ENCODE measurements at regions not wholly inside any gene's neighbourhood (a gene's known extent, or its start where the extent isn't known, plus 50 kb on each side); places are given as distances from the start of the nearest gene placed in this dataset.

- no peaks in the 10 kb centered on the region for H3K27me3 Mint-ChIP-seq
- ATAC-seq (replicated peaks) (no peak), DNase-seq (no peak)
- no peaks in the 10 kb centered on the region for H3K4me1 Mint-ChIP-seq
- H3K9me3 Mint-ChIP-seq = peaks cover 28 to 37% of the 10 kb centered on the region in 2 donors
- H3K4me3 Mint-ChIP-seq = no peak overlapping the region
- no peak overlapping the region for H3K27ac Mint-ChIP-seq
- H3K36me3 Mint-ChIP-seq = peaks cover 0 to 1% of the 10 kb centered on the region in 2 donors
Measured at GRCh38 chr5:28012538-28012937, 974.2 kb upstream of the CDH9 start.

- ATAC-seq (replicated peaks) = no peak
- no peak for DNase-seq
- Mint-ChIP-seq H3K4me1 (no peaks in the 10 kb centered on the region), H3K27me3 (no peaks in the 10 kb centered on the region), H3K27ac (no peak overlapping the region), H3K36me3 (peaks cover 0 to 1% of the 10 kb centered on the region in 2 donors), H3K9me3 (peaks cover 21 to 32% of the 10 kb centered on the region in 2 donors), H3K4me3 (no peak overlapping the region)
Measured at GRCh38 chr5:28009576-28009975, 971.2 kb upstream of the CDH9 start.

- Mint-ChIP-seq H3K27me3 (no peaks in the 10 kb centered on the region), H3K4me1 (no peaks in the 10 kb centered on the region), H3K4me3 (no peak overlapping the region), H3K27ac (no peak overlapping the region), H3K9me3 (peaks cover 4 to 6% of the 10 kb centered on the region in 2 donors), H3K36me3 (no peaks in the 10 kb centered on the region)
- ATAC-seq (replicated peaks) (no peak), DNase-seq (no peak)
Measured at GRCh38 chr5:27996665-27997064, 958.3 kb upstream of the CDH9 start.

- ATAC-seq (replicated peaks) (no peak), DNase-seq (no peak)
- Mint-ChIP-seq H3K27me3 (no peaks in the 10 kb centered on the region), H3K27ac (no peak overlapping the region), H3K9me3 (peaks cover 4 to 6% of the 10 kb centered on the region in 2 donors), H3K36me3 (no peaks in the 10 kb centered on the region), H3K4me3 (no peak overlapping the region), H3K4me1 (no peaks in the 10 kb centered on the region)
Measured at GRCh38 chr5:27995867-27996266, 957.5 kb upstream of the CDH9 start.

- Mint-ChIP-seq H3K4me1 (no peaks in the 10 kb centered on the region), H3K4me3 (no peak overlapping the region), H3K27ac (no peak overlapping the region), H3K27me3 (no peaks in the 10 kb centered on the region), H3K36me3 (no peaks in the 10 kb centered on the region), H3K9me3 (peaks cover 13 to 18% of the 10 kb centered on the region in 2 donors)
- ATAC-seq (replicated peaks) = no peak
- DNase-seq = no peak
Measured at GRCh38 chr5:27978322-27978721, 939.9 kb upstream of the CDH9 start.

GRCh38 chr5:27969157-27969556 lies 930.8 kb upstream of the CDH9 start:
- ATAC-seq (replicated peaks) (no peak), DNase-seq (no peak)
- H3K4me3 Mint-ChIP-seq = no peak overlapping the region
- peaks cover 3 to 10% of the 10 kb centered on the region in 2 donors for H3K9me3 Mint-ChIP-seq
- H3K4me1 Mint-ChIP-seq = no peaks in the 10 kb centered on the region
- no peaks in the 10 kb centered on the region for H3K27me3 Mint-ChIP-seq
- H3K27ac Mint-ChIP-seq = no peak overlapping the region
- H3K36me3 Mint-ChIP-seq = no peaks in the 10 kb centered on the region

- H3K9me3 Mint-ChIP-seq = peaks cover 9 to 20% of the 10 kb centered on the region in 2 donors
Measured at GRCh38 chr5:27963050-27963783, 924.8 kb upstream of the CDH9 start.

GRCh38 chr5:27962198-27962597 lies 923.8 kb upstream of the CDH9 start:
- DNase-seq (no peak), ATAC-seq (replicated peaks) (no peak)
- H3K4me3 Mint-ChIP-seq = no peak overlapping the region
- peaks cover 14 to 20% of the 10 kb centered on the region in 2 donors for H3K9me3 Mint-ChIP-seq
- no peaks in the 10 kb centered on the region for H3K4me1 Mint-ChIP-seq
- no peaks in the 10 kb centered on the region for H3K36me3 Mint-ChIP-seq
- no peak overlapping the region for H3K27ac Mint-ChIP-seq
- no peaks in the 10 kb centered on the region for H3K27me3 Mint-ChIP-seq

More at GRCh38 chr5:27963050-27963783, 924.8 kb upstream of the CDH9 start:
- Mint-ChIP-seq H3K4me1 (no peaks in the 10 kb centered on the region), H3K27me3 (no peaks in the 10 kb centered on the region), H3K4me3 (no peak overlapping the region), H3K27ac (no peak overlapping the region), H3K36me3 (no peaks in the 10 kb centered on the region)
- no peak for DNase-seq
- no peak for ATAC-seq (replicated peaks)

GRCh38 chr5:27947088-27947487 lies 908.7 kb upstream of the CDH9 start:
- ATAC-seq (replicated peaks) = no peak
- Mint-ChIP-seq H3K4me3 (no peak overlapping the region), H3K4me1 (no peaks in the 10 kb centered on the region), H3K27me3 (no peaks in the 10 kb centered on the region), H3K9me3 (no peaks in the 10 kb centered on the region), H3K36me3 (no peaks in the 10 kb centered on the region), H3K27ac (no peak overlapping the region)
- DNase-seq = no peak

- peaks cover 3% of the 10 kb centered on the region in 2 donors for H3K9me3 Mint-ChIP-seq
- no peaks in the 10 kb centered on the region for H3K27me3 Mint-ChIP-seq
- no peak overlapping the region for H3K4me3 Mint-ChIP-seq
- no peak overlapping the region for H3K27ac Mint-ChIP-seq
- ATAC-seq (replicated peaks) (no peak), DNase-seq (no peak)
- no peaks in the 10 kb centered on the region for H3K36me3 Mint-ChIP-seq
- H3K4me1 Mint-ChIP-seq = no peaks in the 10 kb centered on the region
Measured at GRCh38 chr5:27944471-27944870, 906.1 kb upstream of the CDH9 start.

- no peaks in the 10 kb centered on the region for H3K4me1 Mint-ChIP-seq
- H3K27me3 Mint-ChIP-seq = no peaks in the 10 kb centered on the region
- no peak overlapping the region for H3K4me3 Mint-ChIP-seq
- ATAC-seq (replicated peaks) (no peak), DNase-seq (no peak)
- H3K36me3 Mint-ChIP-seq = no peaks in the 10 kb centered on the region
- no peak overlapping the region for H3K27ac Mint-ChIP-seq
- peaks cover 3% of the 10 kb centered on the region in 2 donors for H3K9me3 Mint-ChIP-seq
Measured at GRCh38 chr5:27938989-27939388, 900.6 kb upstream of the CDH9 start.

GRCh38 chr5:27928060-27928459 lies 889.7 kb upstream of the CDH9 start:
- H3K27me3 Mint-ChIP-seq = no peaks in the 10 kb centered on the region
- H3K4me3 Mint-ChIP-seq = no peak overlapping the region
- no peaks in the 10 kb centered on the region for H3K4me1 Mint-ChIP-seq
- peaks cover 0 to 2% of the 10 kb centered on the region in 2 donors for H3K9me3 Mint-ChIP-seq
- no peaks in the 10 kb centered on the region for H3K36me3 Mint-ChIP-seq
- no peak overlapping the region for H3K27ac Mint-ChIP-seq
- ATAC-seq (replicated peaks) = no peak
- no peak for DNase-seq

- Mint-ChIP-seq H3K4me1 (no peaks in the 10 kb centered on the region), H3K36me3 (no peaks in the 10 kb centered on the region), H3K9me3 (peaks cover 7 to 8% of the 10 kb centered on the region in 2 donors), H3K4me3 (no peak overlapping the region), H3K27me3 (no peaks in the 10 kb centered on the region), H3K27ac (no peak overlapping the region)
- DNase-seq (no peak), ATAC-seq (replicated peaks) (no peak)
Measured at GRCh38 chr5:27911216-27911615, 872.8 kb upstream of the CDH9 start.

GRCh38 chr5:27908341-27908740 lies 870.0 kb upstream of the CDH9 start:
- Mint-ChIP-seq H3K9me3 (peaks cover 7 to 11% of the 10 kb centered on the region in 2 donors), H3K27me3 (no peaks in the 10 kb centered on the region), H3K4me1 (no peaks in the 10 kb centered on the region), H3K27ac (no peak overlapping the region), H3K36me3 (no peaks in the 10 kb centered on the region), H3K4me3 (no peak overlapping the region)
- ATAC-seq (replicated peaks) = no peak
- no peak for DNase-seq

- no peaks in the 10 kb centered on the region for H3K36me3 Mint-ChIP-seq
- no peak overlapping the region for H3K4me3 Mint-ChIP-seq
- peaks cover 10 to 11% of the 10 kb centered on the region in 2 donors for H3K9me3 Mint-ChIP-seq
- H3K27ac Mint-ChIP-seq = no peak overlapping the region
- H3K4me1 Mint-ChIP-seq = no peaks in the 10 kb centered on the region
- DNase-seq (no peak), ATAC-seq (replicated peaks) (no peak)
- H3K27me3 Mint-ChIP-seq = no peaks in the 10 kb centered on the region
Measured at GRCh38 chr5:27906931-27907601, 868.7 kb upstream of the CDH9 start.
